Omental fat pad (tissue), 3 donors: ENCODE measurements at regions not wholly inside any gene's neighbourhood (a gene's known extent, or its start where the extent isn't known, plus 50 kb on each side); places are given as distances from the start of the nearest gene placed in this dataset.

Experiments used
- ATAC-seq: fragments of 150-250 bp; one replicate; pipeline ENCODE4 v1.9.1; 2016; ENCODE audit warnings: mild to moderate bottlenecking, moderate library complexity; ENCODE audit not compliant: low FRiP score
- DNase-seq: peaks from one replicate; pipeline ENCODE4 v3.0.0-alpha.2; 2019; ENCODE audit warnings: low spot score
- CTCF ChIP-seq, 3 donors: fragments of 450-650 bp; IDR thresholded peaks; one replicate each; pipeline ENCODE4 v1.5.1; 2016 to 2017; ENCODE audit warnings: antibody characterized with exemption in 3 of 3, mild to moderate bottlenecking in 3 of 3, moderate library complexity in 2 of 3

- TF ChIP-seq CTCF (IDR thresholded peaks at IDR 0.05), result no peak
- ATAC-seq, result no peak
Observed at GRCh38 chr2:114063346-114063745, 173.5 kb downstream of the ACTR3 start.

GRCh38 chr2:114065731-114066130 lies 175.8 kb downstream of the ACTR3 start:
- TF ChIP-seq CTCF (IDR thresholded peaks at IDR 0.05), result no peak
- ATAC-seq (no peak), DNase-seq (no peak)

More at GRCh38 chr2:114063346-114063745, 173.5 kb downstream of the ACTR3 start:
- DNase-seq, result no peak

GRCh38 chr2:114066186-114066747 lies 176.4 kb downstream of the ACTR3 start:
- ATAC-seq (no peak), DNase-seq (no peak)
- TF ChIP-seq CTCF (IDR thresholded peaks at IDR 0.05), result no peak

- DNase-seq, result no peak
- TF ChIP-seq CTCF (IDR thresholded peaks at IDR 0.05), result no peak
- no peak for ATAC-seq
Observed at GRCh38 chr2:114068438-114068837, 178.5 kb downstream of the ACTR3 start.

- DNase-seq (no peak), ATAC-seq (no peak)
- no peak for TF ChIP-seq CTCF (IDR thresholded peaks at IDR 0.05)
Observed at GRCh38 chr2:114076961-114077360, 187.1 kb downstream of the ACTR3 start.

GRCh38 chr2:114079366-114080004 lies 189.6 kb downstream of the ACTR3 start:
- no peak for DNase-seq
- no peak for TF ChIP-seq CTCF (IDR thresholded peaks at IDR 0.05)
- no peak for ATAC-seq
